ENCODE measurements at regions not wholly inside any gene's neighbourhood (a gene's known extent, or its start where the extent isn't known, plus 50 kb on each side); places are given as distances from the start of the nearest gene placed in this dataset.

GRCh38 chr12:14257734-14258574 is 107.5 kb upstream of the ATF7IP start:
- peak; percentile 14 to 52 for DNase-seq

GRCh38 chr12:14258575-14258940 is 106.9 kb upstream of the ATF7IP start:
- DNase-seq, result no peak

DNA sequence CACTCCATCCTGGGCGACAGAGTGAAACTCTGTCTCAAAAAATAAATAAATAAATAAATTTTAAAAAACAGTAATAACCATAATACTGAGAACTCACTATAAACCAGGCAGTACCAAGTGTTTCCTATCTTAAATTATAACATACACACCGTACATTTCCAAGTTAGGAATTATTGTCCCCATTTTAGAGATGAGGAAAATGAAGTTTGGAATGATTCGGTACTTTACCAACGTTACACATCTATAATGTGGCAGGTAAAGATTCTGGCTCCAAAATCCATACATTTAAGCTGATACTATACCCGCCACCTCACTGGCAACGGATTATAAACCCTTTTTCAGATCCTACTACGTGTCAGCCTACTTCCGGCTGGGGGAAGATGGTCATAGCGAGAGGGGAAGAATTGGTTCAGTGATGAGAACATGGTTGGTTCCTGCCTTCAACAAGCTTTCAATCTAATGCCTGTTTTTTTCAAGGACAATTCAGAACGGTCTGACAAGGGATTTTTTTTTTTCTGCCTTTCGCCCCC is 105.9 kb upstream of the ATF7IP start:
- DNase-seq, result no peak

- DNase-seq, result peak; percentile 6 to 16
These were observed 105.2 kb upstream of the ATF7IP start for GRCh38 chr12:14260011-14260993.

DNA sequence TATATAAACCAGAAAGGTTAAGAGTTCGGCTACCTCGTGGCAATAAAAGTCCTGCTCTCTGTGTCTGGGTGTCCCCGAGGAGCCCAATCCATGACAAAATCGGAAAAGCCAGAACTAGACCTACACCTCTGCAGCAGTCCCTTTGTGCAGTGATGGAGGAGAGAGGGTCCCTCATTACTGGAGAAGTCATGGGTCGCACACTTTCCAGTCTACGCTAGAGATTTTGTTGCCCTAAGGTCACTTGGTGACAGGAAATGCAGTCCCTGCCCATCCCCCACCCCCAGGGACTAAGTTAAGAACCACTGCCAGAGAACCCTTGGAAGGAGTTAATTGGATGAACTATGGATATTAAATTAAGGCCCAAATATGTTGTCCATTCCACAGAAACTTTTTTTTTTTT is 104.4 kb upstream of the ATF7IP start:
- no peak for DNase-seq

DNA sequence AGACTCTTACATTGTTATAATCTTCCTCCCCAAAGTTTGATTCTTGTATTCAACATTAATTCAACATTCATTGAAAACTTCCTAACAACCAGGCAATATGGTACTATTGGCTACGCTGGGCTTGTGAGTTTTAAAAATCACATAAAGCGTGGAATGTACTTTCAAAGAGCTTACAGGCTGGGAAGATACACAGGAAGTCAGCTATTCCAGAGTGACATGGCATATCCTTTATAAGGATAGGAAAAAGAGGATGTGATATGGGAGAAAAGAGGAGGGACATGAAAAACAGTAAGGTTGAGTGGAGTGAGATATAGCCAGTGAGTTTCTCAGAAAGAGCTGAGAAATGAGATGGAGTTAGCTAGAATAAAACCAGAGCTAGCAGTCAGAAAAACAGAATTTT is 103.6 kb upstream of the ATF7IP start:
- DNase-seq, result no peak

GRCh38 chr12:14262771-14263511 is 102.5 kb upstream of the ATF7IP start:
- DNase-seq, result no peak

GRCh38 chr12:14263742-14264141 is 101.7 kb upstream of the ATF7IP start:
- no peak for DNase-seq

GRCh38 chr12:14264316-14264715 is 101.2 kb upstream of the ATF7IP start:
- DNase-seq, result no peak

GRCh38 chr12:14264778-14265177 is 100.7 kb upstream of the ATF7IP start:
- DNase-seq, result no peak

- no peak for DNase-seq
These were observed 97.4 kb upstream of the ATF7IP start for GRCh38 chr12:14268120-14268515.

- DNase-seq, result no peak
These were observed 95.1 kb upstream of the ATF7IP start for GRCh38 chr12:14270392-14270791.

DNA sequence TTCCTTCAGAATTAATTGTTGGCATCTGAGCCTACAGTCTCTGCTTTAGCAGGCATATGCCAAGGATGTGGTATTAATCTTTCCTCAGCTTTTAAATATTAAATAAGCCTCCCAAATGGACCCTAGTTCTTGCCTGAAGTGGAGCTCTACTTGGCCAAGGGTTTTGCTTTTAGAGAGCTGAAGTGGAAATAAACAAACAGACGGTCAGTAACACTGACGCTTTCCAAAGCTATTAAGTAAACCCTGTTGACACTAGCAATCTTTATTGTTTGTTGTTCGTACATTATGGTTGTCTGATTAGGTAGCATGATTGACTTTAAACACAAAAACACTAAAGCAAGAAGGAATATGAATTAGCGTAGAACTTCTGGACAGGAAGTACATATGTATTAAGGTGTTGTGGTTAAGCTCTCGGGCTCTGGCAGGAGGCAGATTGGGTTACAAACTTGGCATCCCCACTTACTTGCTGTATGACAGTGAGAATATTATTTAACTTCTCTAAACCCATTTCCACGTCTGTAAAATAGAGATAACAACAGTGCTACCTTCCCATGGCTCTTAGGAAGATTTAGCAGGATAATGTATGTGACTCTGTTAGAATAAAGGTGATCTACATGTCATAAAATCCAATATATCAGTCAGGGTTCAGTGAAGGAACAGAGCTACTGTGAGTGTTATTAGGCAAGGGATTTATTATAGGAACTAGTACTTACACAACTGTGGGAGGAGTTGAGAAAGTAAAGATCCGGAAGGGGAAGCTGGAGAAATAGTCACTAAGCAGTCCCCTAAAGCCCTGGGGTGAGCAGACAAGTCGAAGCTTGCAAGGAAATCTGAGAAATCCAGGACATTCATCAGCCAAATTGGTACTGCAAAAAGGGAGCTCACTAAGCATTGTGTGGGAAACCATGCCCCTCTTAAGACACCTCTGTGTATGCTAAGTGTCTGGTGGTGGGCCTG is 92.2 kb upstream of the ATF7IP start:
- DNase-seq, result no peak

DNA sequence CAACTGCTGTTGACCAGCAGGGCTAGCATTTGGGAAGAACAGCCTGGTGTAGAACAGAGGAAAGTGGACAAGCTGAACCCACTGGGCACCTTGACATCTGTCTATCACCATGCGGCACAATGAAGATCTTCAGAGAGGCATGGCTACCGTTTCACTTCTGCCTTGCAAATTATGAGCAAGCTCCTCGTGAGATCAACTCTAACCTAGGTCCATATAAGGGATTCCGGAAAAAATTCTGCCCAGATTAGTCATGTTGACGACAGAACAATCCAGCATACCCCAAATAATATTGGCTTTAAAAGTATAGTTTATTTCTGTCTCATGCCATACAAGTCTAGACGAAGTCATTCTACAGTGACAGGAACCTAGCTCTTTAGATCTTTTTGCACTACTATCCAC is 91.6 kb upstream of the ATF7IP start:
- no peak for DNase-seq

GRCh38 chr12:14275111-14275510 is 90.4 kb upstream of the ATF7IP start:
- no peak for DNase-seq

- DNase-seq, result peak in 1 of 2 donors; percentile 8
These were observed 89.6 kb upstream of the ATF7IP start for GRCh38 chr12:14275886-14276285.

- no peak for DNase-seq
These were observed 87.1 kb upstream of the ATF7IP start for GRCh38 chr12:14278294-14278953.

DNA sequence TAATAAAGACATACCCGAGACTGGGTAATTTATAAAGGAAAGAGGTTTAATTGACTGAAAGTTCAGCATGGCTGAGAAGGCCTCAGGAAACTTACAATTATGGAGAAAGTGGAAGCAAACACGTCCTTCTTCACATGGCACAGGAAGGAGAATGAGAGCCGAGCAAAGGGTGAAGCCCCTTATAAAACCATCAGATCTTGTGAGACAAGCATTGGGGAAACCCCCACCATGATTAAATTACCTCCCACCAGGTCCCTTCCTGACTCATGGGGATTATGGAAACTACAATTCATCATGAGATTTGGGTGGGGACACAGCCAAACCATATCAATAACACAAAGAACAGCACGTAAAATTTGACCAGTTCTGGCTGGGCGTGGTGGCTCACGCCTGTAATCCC is 85.6 kb upstream of the ATF7IP start:
- no peak for DNase-seq

GRCh38 chr12:14280921-14281320 is 84.6 kb upstream of the ATF7IP start:
- DNase-seq, result no peak

GRCh38 chr12:14281539-14281938 is 83.9 kb upstream of the ATF7IP start:
- DNase-seq, result no peak

GRCh38 chr12:14283489-14284144 is 81.9 kb upstream of the ATF7IP start:
- DNase-seq, result no peak

Measured in bone marrow (tissue), 2 donors.